HUES48 (cell line): ENCODE measurements at regions not wholly inside any gene's neighbourhood (a gene's known extent, or its start where the extent isn't known, plus 50 kb on each side); places are given as distances from the start of the nearest gene placed in this dataset.

Experiments
- H3K27ac ChIP-seq: one replicate; pipeline ENCODE4 v1.7.0; 2013; ENCODE audit warnings: low read depth, low read length, inconsistent platforms
- H3K27me3 ChIP-seq: 2 replicates; pipeline ENCODE4 v1.6.1; 2013; ENCODE audit warnings: mild to moderate bottlenecking, low read length; ENCODE audit not compliant: control insufficient read depth, insufficient read depth
- H3K36me3 ChIP-seq: 2 replicates; pipeline ENCODE4 v1.6.1; 2013; ENCODE audit warnings: low read length; ENCODE audit not compliant: control insufficient read depth, insufficient read depth
- H3K4me1 ChIP-seq: 2 replicates; pipeline ENCODE4 v1.6.1; 2013; ENCODE audit warnings: mild to moderate bottlenecking, low read length; ENCODE audit not compliant: control insufficient read depth, insufficient read depth
- H3K4me3 ChIP-seq: 2 replicates; pipeline ENCODE4 v1.5.1; 2013; ENCODE audit warnings: mild to moderate bottlenecking, low read depth, low read length
- H3K9ac ChIP-seq: 2 replicates; pipeline ENCODE4 v1.6.1; 2013; ENCODE audit warnings: mild to moderate bottlenecking, low read depth, low read length, moderate library complexity
- H3K9me3 ChIP-seq: 2 replicates; pipeline ENCODE4 v1.6.1; 2013; ENCODE audit warnings: low read length; ENCODE audit not compliant: control insufficient read depth, insufficient read depth

DNA sequence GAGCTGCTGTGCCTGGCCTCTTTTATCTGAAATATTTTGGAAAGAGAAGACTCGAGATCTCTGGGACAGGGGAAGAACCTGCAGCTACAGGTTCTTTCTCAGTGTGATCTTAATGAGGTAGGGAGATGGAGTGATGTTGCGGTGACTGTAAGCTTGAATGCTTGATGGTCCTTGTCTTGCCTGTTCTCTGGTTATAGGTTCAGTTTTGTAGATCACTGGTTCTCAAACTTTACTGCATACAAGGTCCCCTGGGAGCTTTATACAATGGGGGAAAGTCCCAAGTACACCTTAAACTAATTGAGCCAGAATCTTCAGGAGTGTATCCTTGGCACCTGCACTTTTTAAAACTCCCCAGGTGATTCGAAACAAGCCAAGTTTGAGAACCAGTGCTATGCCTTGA, 136.7 kb upstream of the CXCR4 start:
- Histone ChIP-seq H3K4me1 (no peaks in the 10 kb centered on the region), H3K9me3 (no peaks in the 10 kb centered on the region), H3K4me3 (no peak overlapping the region), H3K36me3 (no peaks in the 10 kb centered on the region), H3K27ac (no peak overlapping the region), H3K9ac (no peak overlapping the region), H3K27me3 (no peaks in the 10 kb centered on the region)

GRCh38 chr2:136253288-136254004, 135.5 kb upstream of the CXCR4 start:
- no peak overlapping the region for H3K4me3 ChIP-seq
- no peaks in the 10 kb centered on the region for H3K4me1 ChIP-seq
- no peak overlapping the region for H3K27ac ChIP-seq

DNA sequence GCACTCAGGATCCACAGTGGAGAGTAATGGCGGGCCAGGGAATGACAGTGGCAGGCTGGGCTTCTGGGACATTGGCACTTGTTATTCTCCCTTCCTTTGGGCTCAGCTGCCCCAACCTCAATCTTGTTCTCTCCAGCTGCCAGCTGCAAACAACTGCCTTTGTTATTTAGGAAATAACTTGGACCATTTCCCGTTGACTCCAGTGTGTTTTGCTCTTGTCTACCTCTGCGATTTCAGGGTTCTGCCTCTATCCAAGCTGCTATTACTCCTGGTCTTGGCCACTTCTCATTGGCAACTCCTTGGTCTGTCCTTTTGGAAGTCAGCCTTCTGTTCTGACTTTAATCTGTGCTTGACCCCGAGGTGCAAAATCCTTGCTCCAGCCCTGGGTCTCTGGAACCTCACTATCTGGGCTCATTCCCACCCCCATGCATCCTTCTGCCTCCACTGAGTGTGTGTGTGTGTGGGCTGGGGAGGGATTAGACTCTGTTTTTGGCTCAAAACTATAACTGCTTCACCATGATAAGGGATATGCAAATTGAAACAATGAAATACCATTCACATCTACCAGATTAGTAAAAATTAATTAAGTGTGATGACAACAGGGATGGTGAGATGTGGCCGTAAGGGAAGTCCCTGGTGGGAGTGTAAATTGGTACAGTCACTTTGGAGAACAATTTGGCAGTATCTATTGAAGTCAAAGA, 134.1 kb upstream of the CXCR4 start:
- H3K4me3 ChIP-seq: no peak overlapping the region
- H3K27me3 ChIP-seq: no peaks in the 10 kb centered on the region
- H3K36me3 ChIP-seq: no peaks in the 10 kb centered on the region
- H3K9me3 ChIP-seq: no peaks in the 10 kb centered on the region
- H3K9ac ChIP-seq: no peak overlapping the region
- no peak overlapping the region for H3K27ac ChIP-seq
- no peaks in the 10 kb centered on the region for H3K4me1 ChIP-seq

More at GRCh38 chr2:136253288-136254004, 135.5 kb upstream of the CXCR4 start:
- Histone ChIP-seq H3K9ac (no peak overlapping the region), H3K36me3 (no peaks in the 10 kb centered on the region), H3K9me3 (no peaks in the 10 kb centered on the region), H3K27me3 (no peaks in the 10 kb centered on the region)

DNA sequence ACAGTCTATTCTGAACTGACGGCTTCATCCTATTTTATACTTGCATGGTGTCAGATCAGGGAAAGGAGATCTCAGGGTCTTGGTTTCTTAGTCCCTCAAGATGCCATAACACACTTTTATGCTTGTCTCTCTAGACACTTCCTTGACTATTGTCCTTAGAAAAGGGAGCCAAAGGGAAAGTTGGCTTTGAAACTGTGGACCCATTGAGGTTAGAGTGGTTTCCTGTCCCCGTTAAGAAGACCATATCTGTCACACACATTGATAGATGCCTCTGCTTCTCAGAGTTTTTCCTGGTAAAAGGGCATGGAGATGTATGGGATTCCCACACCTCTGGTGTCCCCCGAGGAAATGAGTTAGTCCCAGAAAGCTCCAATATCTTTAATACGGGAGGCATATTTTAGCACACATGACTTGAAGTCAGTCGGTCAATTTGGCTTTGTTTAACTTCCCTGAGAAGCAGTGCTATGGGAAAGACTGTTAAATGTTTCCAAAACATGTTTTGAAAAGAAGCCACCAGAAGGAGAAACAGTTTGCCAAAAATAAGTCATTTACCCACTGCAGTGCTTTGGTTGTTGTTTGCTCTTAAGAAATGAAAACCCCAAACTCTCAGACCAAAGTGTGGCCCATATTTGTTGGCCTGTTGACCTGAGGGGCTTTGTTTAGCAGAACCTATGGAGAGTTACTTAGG, 133.4 kb upstream of the CXCR4 start:
- Histone ChIP-seq H3K9me3 (no peaks in the 10 kb centered on the region), H3K9ac (no peak overlapping the region), H3K4me3 (no peak overlapping the region), H3K27me3 (no peaks in the 10 kb centered on the region), H3K27ac (no peak overlapping the region), H3K36me3 (no peaks in the 10 kb centered on the region), H3K4me1 (peaks cover 2% of the 10 kb centered on the region)

DNA sequence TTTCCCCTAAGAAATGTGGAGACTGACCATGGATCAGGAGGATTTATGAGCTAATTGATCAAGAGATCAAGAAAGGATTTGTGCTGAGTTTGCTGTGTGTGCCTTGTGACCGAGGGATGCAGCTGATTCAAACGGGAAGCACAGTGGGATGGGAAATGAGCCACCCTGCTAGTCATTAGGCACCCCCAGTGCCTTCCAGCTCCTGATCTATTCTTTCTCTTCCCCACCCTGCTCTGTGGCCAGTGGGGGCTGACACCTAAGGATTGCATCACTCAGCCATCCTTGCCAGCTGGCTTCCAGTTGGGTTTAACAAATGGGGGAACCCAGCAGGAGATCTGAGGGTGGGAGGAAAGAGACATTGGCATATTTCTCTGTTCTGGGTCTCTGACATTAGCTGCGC, 132.2 kb upstream of the CXCR4 start:
- Histone ChIP-seq H3K4me3 (no peak overlapping the region), H3K27me3 (no peaks in the 10 kb centered on the region), H3K9me3 (no peaks in the 10 kb centered on the region), H3K36me3 (no peaks in the 10 kb centered on the region), H3K9ac (no peak overlapping the region), H3K27ac (no peak overlapping the region), H3K4me1 (peaks cover 7% of the 10 kb centered on the region)

DNA sequence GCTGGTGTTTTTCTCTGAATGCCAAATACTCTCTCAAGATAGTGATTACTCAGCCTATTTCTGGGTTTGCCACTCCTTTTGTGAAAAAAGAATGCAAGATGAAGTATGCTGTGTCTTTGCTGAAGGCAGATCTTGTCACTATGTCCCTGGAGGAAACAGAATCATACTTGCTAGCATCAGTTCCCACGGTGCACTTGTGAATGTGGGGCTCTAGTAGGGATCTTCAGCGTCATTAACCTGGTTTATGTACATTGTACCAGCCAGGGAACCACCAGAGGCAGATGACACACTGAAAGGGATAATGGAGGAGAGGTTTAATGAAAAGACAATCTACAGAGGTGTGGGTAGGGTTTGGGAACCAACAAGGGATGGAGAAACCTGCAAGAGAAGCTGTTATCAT, 131.0 kb upstream of the CXCR4 start:
- Histone ChIP-seq H3K36me3 (no peaks in the 10 kb centered on the region), H3K4me3 (no peak overlapping the region), H3K4me1 (peaks cover 7% of the 10 kb centered on the region), H3K27me3 (no peaks in the 10 kb centered on the region), H3K9ac (no peak overlapping the region), H3K9me3 (no peaks in the 10 kb centered on the region), H3K27ac (no peak overlapping the region)

DNA sequence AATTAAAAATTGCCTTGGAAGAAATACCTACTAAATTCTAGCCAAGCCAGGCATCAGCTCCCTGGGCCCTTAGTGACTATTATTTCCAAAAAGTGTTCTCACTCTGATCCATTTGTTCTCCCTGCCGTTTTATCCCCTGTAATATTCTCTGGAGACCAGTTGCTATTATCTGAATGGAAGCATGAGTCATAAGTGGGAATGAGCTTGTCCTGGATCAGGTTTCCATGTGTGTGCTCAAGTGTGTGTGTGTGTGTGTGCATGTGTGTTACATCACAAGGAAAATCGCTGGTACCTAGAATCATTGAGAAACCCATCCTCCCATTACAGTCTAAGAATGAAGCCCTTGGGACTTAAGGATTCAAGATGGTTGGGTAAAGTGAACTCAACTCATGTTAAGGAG, 130.3 kb upstream of the CXCR4 start:
- H3K36me3 ChIP-seq: no peaks in the 10 kb centered on the region
- no peak overlapping the region for H3K4me3 ChIP-seq
- no peaks in the 10 kb centered on the region for H3K9me3 ChIP-seq
- no peaks in the 10 kb centered on the region for H3K27me3 ChIP-seq
- H3K27ac ChIP-seq: no peak overlapping the region
- H3K4me1 ChIP-seq: peaks cover 7% of the 10 kb centered on the region
- H3K9ac ChIP-seq: no peak overlapping the region

- no peaks in the 10 kb centered on the region for H3K36me3 ChIP-seq
- H3K9me3 ChIP-seq: no peaks in the 10 kb centered on the region
- H3K4me1 ChIP-seq: peaks cover 7% of the 10 kb centered on the region
Measured at GRCh38 chr2:136247204-136247950, 129.4 kb upstream of the CXCR4 start.

GRCh38 chr2:136246086-136246669, 128.2 kb upstream of the CXCR4 start:
- Histone ChIP-seq H3K9ac (no peak overlapping the region), H3K4me1 (peaks cover 7% of the 10 kb centered on the region), H3K36me3 (no peaks in the 10 kb centered on the region), H3K27me3 (no peaks in the 10 kb centered on the region), H3K4me3 (no peak overlapping the region), H3K9me3 (no peaks in the 10 kb centered on the region), H3K27ac (no peak overlapping the region)

More at GRCh38 chr2:136247204-136247950, 129.4 kb upstream of the CXCR4 start:
- no peak overlapping the region for H3K27ac ChIP-seq
- H3K27me3 ChIP-seq: no peaks in the 10 kb centered on the region
- no peak overlapping the region for H3K4me3 ChIP-seq
- H3K9ac ChIP-seq: no peak overlapping the region

GRCh38 chr2:136245211-136245610, 127.3 kb upstream of the CXCR4 start:
- no peak overlapping the region for H3K4me3 ChIP-seq

More at GRCh38 chr2:136245211-136245610, 127.3 kb upstream of the CXCR4 start:
- no peak overlapping the region for H3K27ac ChIP-seq
- no peaks in the 10 kb centered on the region for H3K27me3 ChIP-seq
- no peaks in the 10 kb centered on the region for H3K36me3 ChIP-seq
- H3K9me3 ChIP-seq: no peaks in the 10 kb centered on the region
- H3K9ac ChIP-seq: no peak overlapping the region
- peaks cover 7% of the 10 kb centered on the region for H3K4me1 ChIP-seq
